PC-9 (cell line): ENCODE measurements at regions not wholly inside any gene's neighbourhood (a gene's known extent, or its start where the extent isn't known, plus 50 kb on each side); places are given as distances from the start of the nearest gene placed in this dataset.

Experiments
- BruUV-seq: library from RNA; stranded (reverse); fragments of 400-500 nt; replicated peaks from 2 replicates; lab custom pipeline; 2021; lab: Mats Ljungman, UMichigan
- CTCF ChIA-PET: fragments of 300-600 bp; sonication (Branson Sonifier 250); formaldehyde crosslinking; loops from one replicate; lab custom pipeline; 2022; ENCODE audit warnings: antibody characterized with exemption; lab: Charles Lee
- POLR2A ChIA-PET: fragments of 300-600 bp; sonication (Branson Sonifier 250); formaldehyde crosslinking; loops from one replicate; lab custom pipeline; 2022; ENCODE audit warnings: antibody characterized with exemption; ENCODE audit not compliant: unreplicated experiment; lab: Charles Lee
- DNase-seq, 2 experiments: peaks; one replicate each; pipeline versions ENCODE4 v3.0.0 to v3.0.0-alpha.2; 2015 to 2022; ENCODE audit warnings: mixed read lengths in 1 of 2
- H2AFZ ChIP-seq: fragments of 200-600 bp; sonication (generic); 2 replicates; pipeline ENCODE4 v1.8.1; 2017; ENCODE audit warnings: antibody characterized with exemption
- H3F3A ChIP-seq: fragments of 200-600 bp; sonication (generic); 2 replicates; pipeline ENCODE4 v1.8.1; 2017; ENCODE audit warnings: antibody characterized with exemption, mild to moderate bottlenecking, low read depth; ENCODE audit not compliant: insufficient read depth
- H3K27ac ChIP-seq: fragments of 200-600 bp; sonication (generic); 2 replicates; pipeline ENCODE4 v1.6.1; 2016; ENCODE audit warnings: mixed run types
- H3K27me3 ChIP-seq: fragments of 200-600 bp; sonication (generic); 2 replicates; pipeline ENCODE4 v1.6.1; 2016; ENCODE audit warnings: low read depth, mixed run types; ENCODE audit not compliant: insufficient read depth
- H3K36me3 ChIP-seq: fragments of 200-600 bp; sonication (generic); 2 replicates; pipeline ENCODE4 v1.6.1; 2016; ENCODE audit warnings: low read depth, mixed run types
- H3K4me1 ChIP-seq: fragments of 200-600 bp; sonication (generic); replicated peaks from 2 replicates; pipeline ENCODE4 v1.6.1; 2016; ENCODE audit warnings: mixed run types; ENCODE audit not compliant: insufficient read depth
- H3K4me2 ChIP-seq: fragments of 200-600 bp; sonication (generic); 2 replicates; pipeline ENCODE4 v1.6.1; 2017; ENCODE audit warnings: mixed run types
- H3K4me3 ChIP-seq: fragments of 200-600 bp; sonication (generic); 2 replicates; pipeline ENCODE4 v1.6.1; 2016; ENCODE audit warnings: mixed run types
- H3K79me2 ChIP-seq: fragments of 200-600 bp; sonication (generic); 2 replicates; pipeline ENCODE4 v1.6.1; 2017; ENCODE audit warnings: low read depth, mixed run types
- H3K9me2 ChIP-seq: fragments of 200-600 bp; sonication (generic); 2 replicates; pipeline ENCODE4 v1.8.1; 2017; ENCODE audit warnings: mild to moderate bottlenecking; ENCODE audit not compliant: insufficient read depth
- H3K9me3 ChIP-seq: fragments of 200-600 bp; sonication (generic); 2 replicates; pipeline ENCODE4 v1.8.1; 2016; ENCODE audit warnings: low read depth; ENCODE audit not compliant: insufficient read depth
- H4K20me1 ChIP-seq: fragments of 200-600 bp; sonication (generic); 2 replicates; pipeline ENCODE4 v1.8.1; 2017; ENCODE audit not compliant: insufficient read depth
- EZH2 ChIP-seq: fragments of 200-600 bp; sonication (generic); IDR thresholded peaks from 2 replicates; pipeline ENCODE4 v1.8.0; 2017; ENCODE audit warnings: antibody characterized with exemption, low read depth
- intact Hi-C: fragments of 100-400 bp; cut with micrococcal nuclease; formaldehyde crosslinking; loops from one replicate; pipeline ENCODE4 v1.10.0; 2022; ENCODE audit not compliant: unreplicated experiment

GRCh38 chr12:15272376-15272775, 49.9 kb upstream of the PTPRO start:
- Histone ChIP-seq H3K79me2 (no peaks in the 10 kb centered on the region), H4K20me1 (no peaks in the 10 kb centered on the region), H3K4me2 (no peak overlapping the region), H3K27me3 (no peaks in the 10 kb centered on the region), H3F3A (no peaks in the 10 kb centered on the region), H3K4me1 (peaks cover 13% of the 10 kb centered on the region; the same call in 1 of the 2 replicates), H3K9me3 (no peaks in the 10 kb centered on the region), H2AFZ (no peak overlapping the region), H3K4me3 (no peak overlapping the region), H3K9me2 (no peaks in the 10 kb centered on the region), H3K36me3 (no peaks in the 10 kb centered on the region), H3K27ac (no peak overlapping the region)
- TF ChIP-seq EZH2 = no peak
- DNase-seq = no peak
- CTCF ChIA-PET = interaction anchor here (0.6 kb wide), 1 partner anchor 480 kb away, joined by 3 read pairs; no protein-coding TSS in a partner anchor
- intact Hi-C loops = no loop called here
- POLR2A ChIA-PET = no interaction called here
- no TSS peak for BruUV-seq
